ENCODE measurements at regions not wholly inside any gene's neighbourhood (a gene's known extent, or its start where the extent isn't known, plus 50 kb on each side); places are given as distances from the start of the nearest gene placed in this dataset.

DNA sequence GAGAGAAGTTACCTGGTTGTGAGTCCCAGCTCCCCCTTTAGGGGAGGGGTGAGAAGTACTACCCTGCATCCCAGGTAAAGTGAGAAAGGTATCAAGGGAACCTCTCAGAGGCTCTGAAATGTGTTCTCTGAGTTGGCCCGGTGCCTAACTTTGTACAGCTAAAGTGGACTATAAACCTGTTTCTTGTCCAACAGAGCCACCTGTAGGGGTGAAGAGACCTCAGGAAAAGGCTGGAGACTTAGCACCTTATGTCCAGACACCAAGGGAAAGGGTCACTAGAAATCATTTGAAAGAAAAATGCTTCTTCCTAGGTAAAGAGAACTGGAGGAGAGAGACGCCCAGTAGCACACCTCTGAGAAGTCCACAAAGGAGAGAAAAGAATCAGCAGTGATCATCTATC, 108.3 kb upstream of the KIF2A start (continued):
- TF ChIP-seq ZBTB33 (IDR thresholded peaks at IDR 0.05; ENCODE audit: borderline replicate concordance, low read depth): no peak
- TF ChIP-seq IRF3 (IDR thresholded peaks at IDR 0.05; ENCODE audit: low read depth, low read length): no peak

GRCh38 chr5:62198421-62198820, 107.6 kb upstream of the KIF2A start:
- DNase-seq: no peak
- ChIA-PET POLR2A (no interaction called here), CTCF (interaction anchor here (1.2 kb wide), 1 partner anchor 55 kb away, joined by 4 read pairs; no protein-coding TSS in a partner anchor)
- H3K4me1 ChIP-seq (ENCODE audit: control insufficient read depth in 1 of 2, insufficient read depth in 2 of 2, low read depth in 1 of 2, low read length in 1 of 2): no peaks in the 10 kb centered on the region
- no peak overlapping the region for H3K27ac ChIP-seq (ENCODE audit: low read depth in 2 of 2, low read length in 1 of 2)
- no peak for TF ChIP-seq IRF3 (IDR thresholded peaks at IDR 0.05; ENCODE audit: low read depth, low read length)
- no peak overlapping the region for H3K4me3 ChIP-seq (ENCODE audit: low read depth in 2 of 2, low read length in 1 of 2)
- 32% methylated on average over 2 of the region's 2 CpGs for WGBS (ENCODE audit: low lambda C conversion rate)
- H3K4me2 ChIP-seq: no peak overlapping the region
- H3K79me2 ChIP-seq (ENCODE audit: insufficient read depth): no peaks in the 10 kb centered on the region
- no peaks in the 10 kb centered on the region for H3F3A ChIP-seq (replicated peaks; ENCODE audit: insufficient read depth)
- no peaks in the 10 kb centered on the region for H4K20me1 ChIP-seq (ENCODE audit: insufficient read depth)
- peaks cover 13% of the 10 kb centered on the region; the same call in 1 of the 2 replicates for H3K27me3 ChIP-seq (ENCODE audit: insufficient read depth)
- H3K36me3 ChIP-seq (replicated peaks in 1 of 2; ENCODE audit: control insufficient read depth in 1 of 2, insufficient read depth in 2 of 2, low read length in 1 of 2): no peaks in the 10 kb centered on the region
- H3K9ac ChIP-seq: no peak overlapping the region
- H3K9me2 ChIP-seq: no peaks in the 10 kb centered on the region
- no peak overlapping the region for H2AFZ ChIP-seq (ENCODE audit: low read depth)
- no peaks in the 10 kb centered on the region for H3K9me3 ChIP-seq

- DNase-seq: no peak
- no peaks in the 10 kb centered on the region for H4K20me1 ChIP-seq (ENCODE audit: insufficient read depth)
- H3F3A ChIP-seq (replicated peaks; ENCODE audit: insufficient read depth): no peaks in the 10 kb centered on the region
- ChIA-PET CTCF (no interaction called here), POLR2A (no interaction called here)
- no peaks in the 10 kb centered on the region for H3K79me2 ChIP-seq (ENCODE audit: insufficient read depth)
- no peaks in the 10 kb centered on the region for H3K36me3 ChIP-seq (replicated peaks in 1 of 2; ENCODE audit: control insufficient read depth in 1 of 2, insufficient read depth in 2 of 2, low read length in 1 of 2)
- no peaks in the 10 kb centered on the region for H3K4me1 ChIP-seq (ENCODE audit: control insufficient read depth in 1 of 2, insufficient read depth in 2 of 2, low read depth in 1 of 2, low read length in 1 of 2)
- no peak overlapping the region for H3K4me2 ChIP-seq
- no peaks in the 10 kb centered on the region for H3K9me2 ChIP-seq
- WGBS (ENCODE audit: low lambda C conversion rate): 27% methylated on average over 7 of the region's 7 CpGs
- no peak overlapping the region for H3K27ac ChIP-seq (ENCODE audit: low read depth in 2 of 2, low read length in 1 of 2)
- H2AFZ ChIP-seq (ENCODE audit: low read depth): no peak overlapping the region
- H3K27me3 ChIP-seq (ENCODE audit: insufficient read depth): peaks cover 13% of the 10 kb centered on the region; the same call in 1 of the 2 replicates
- no peak overlapping the region for H3K4me3 ChIP-seq (ENCODE audit: low read depth in 2 of 2, low read length in 1 of 2)
- no peak overlapping the region for H3K9ac ChIP-seq
- TF ChIP-seq TAF1 (IDR thresholded peaks at IDR 0.05; ENCODE audit: borderline replicate concordance, low read depth, low read length): no peak
- TF ChIP-seq FOSL2 (IDR thresholded peaks at IDR 0.05; ENCODE audit: borderline replicate concordance, low read depth): no peak
- no peak for TF ChIP-seq JUND (IDR thresholded peaks at IDR 0.05)
- H3K9me3 ChIP-seq: no peaks in the 10 kb centered on the region
Measured at GRCh38 chr5:62199792-62200716, 106.0 kb upstream of the KIF2A start.
